Activated naive CD8-positive, alpha-beta T cell treated with anti-CD3 and anti-CD28 coated beads, Interleukin-2, amount 10 ng/mL, durations not matched to agents 7 days and 5 days (primary cell): ENCODE measurements at regions not wholly inside any gene's neighbourhood (a gene's known extent, or its start where the extent isn't known, plus 50 kb on each side); places are given as distances from the start of the nearest gene placed in this dataset.
"Not testable (repeated sequence)": the region's sequence is repeated elsewhere in the genome, so short reads cannot be mapped to it uniquely, and the experiment has no call there.

Experiments used
- ATAC-seq: fragments of 150-1000 bp; cut with Tn5 transposase; one replicate; pipeline ENCODE4 v1.10.0; 2021; ENCODE audit warnings: low read depth, moderate library complexity
- POLR2A ChIA-PET: fragments of 350-600 bp; sonication (Branson Sonifier 250); formaldehyde crosslinking; loops from one replicate; lab custom pipeline; 2021; ENCODE audit warnings: antibody characterized with exemption; lab: Charles Lee
- DNase-seq: peaks from one replicate; pipeline ENCODE4 v3.0.0; 2021
- H3K27ac Mint-ChIP-seq: one replicate; pipeline ENCODE4 v1.8.0; 2022; ENCODE audit warnings: mild to moderate bottlenecking, mixed read lengths
- H3K27me3 Mint-ChIP-seq: one replicate; pipeline ENCODE4 v1.8.0; 2022; ENCODE audit warnings: mild to moderate bottlenecking, moderate library complexity, mixed read lengths
- H3K36me3 Mint-ChIP-seq: one replicate; pipeline ENCODE4 v1.8.0; 2021; ENCODE audit warnings: mild to moderate bottlenecking, mixed read lengths
- H3K4me1 Mint-ChIP-seq: one replicate; pipeline ENCODE4 v1.8.0; 2021; ENCODE audit warnings: mixed read lengths
- H3K4me3 Mint-ChIP-seq: one replicate; pipeline ENCODE4 v1.8.0; 2022; ENCODE audit warnings: mild to moderate bottlenecking, moderate library complexity, mixed read lengths
- H3K9me3 Mint-ChIP-seq: one replicate; pipeline ENCODE4 v1.8.0; 2021; ENCODE audit warnings: mixed read lengths

- POLR2A ChIA-PET, result no interaction called here
- H3K36me3 Mint-ChIP-seq, result no peaks in the 10 kb centered on the region
- ATAC-seq, result peak; percentile 39
- no peaks in the 10 kb centered on the region for H3K9me3 Mint-ChIP-seq
- peak; percentile 29 for DNase-seq
- H3K4me1 Mint-ChIP-seq, result peaks cover 7% of the 10 kb centered on the region
- H3K27ac Mint-ChIP-seq, result no peak overlapping the region
- peaks cover 9% of the 10 kb centered on the region for H3K27me3 Mint-ChIP-seq
- no peak overlapping the region for H3K4me3 Mint-ChIP-seq
These were observed 100.1 kb downstream of the EIF4E start for GRCh38 chr4:98828801-98829200.

GRCh38 chr4:98827661-98828060, 101.3 kb downstream of the EIF4E start:
- DNase-seq (no peak), ATAC-seq (no peak)
- H3K4me3 Mint-ChIP-seq, result no peak overlapping the region
- no peaks in the 10 kb centered on the region for H3K9me3 Mint-ChIP-seq
- H3K27me3 Mint-ChIP-seq, result peaks cover 9% of the 10 kb centered on the region
- H3K4me1 Mint-ChIP-seq, result peaks cover 7% of the 10 kb centered on the region
- H3K27ac Mint-ChIP-seq, result no peak overlapping the region
- POLR2A ChIA-PET, result no interaction called here
- no peaks in the 10 kb centered on the region for H3K36me3 Mint-ChIP-seq

GRCh38 chr4:98822144-98822543, 106.8 kb downstream of the EIF4E start:
- peaks cover 3% of the 10 kb centered on the region for H3K9me3 Mint-ChIP-seq
- peaks cover 2% of the 10 kb centered on the region for H3K36me3 Mint-ChIP-seq
- H3K4me1 Mint-ChIP-seq, result peaks cover 1% of the 10 kb centered on the region
- H3K27me3 Mint-ChIP-seq, result peaks cover 4% of the 10 kb centered on the region
- DNase-seq (no peak), ATAC-seq (no peak)
- H3K4me3 Mint-ChIP-seq, result no peak overlapping the region
- no peak overlapping the region for H3K27ac Mint-ChIP-seq
- POLR2A ChIA-PET, result no interaction called here

GRCh38 chr4:98818116-98818515, 110.8 kb downstream of the EIF4E start:
- H3K27me3 Mint-ChIP-seq, DNase-seq, H3K4me3 Mint-ChIP-seq, H3K4me1 Mint-ChIP-seq, POLR2A ChIA-PET, ATAC-seq, H3K9me3 Mint-ChIP-seq, H3K36me3 Mint-ChIP-seq, H3K27ac Mint-ChIP-seq: not testable (repeated sequence)

GRCh38 chr4:98816816-98817215, 112.1 kb downstream of the EIF4E start:
- ATAC-seq (no peak), DNase-seq (no peak)
- H3K4me1 Mint-ChIP-seq, result peaks cover 1% of the 10 kb centered on the region
- POLR2A ChIA-PET, result no interaction called here
- H3K36me3 Mint-ChIP-seq, result peaks cover 2% of the 10 kb centered on the region
- peaks cover 3% of the 10 kb centered on the region for H3K9me3 Mint-ChIP-seq
- no peaks in the 10 kb centered on the region for H3K27me3 Mint-ChIP-seq
- H3K27ac Mint-ChIP-seq, result no peak overlapping the region
- no peak overlapping the region for H3K4me3 Mint-ChIP-seq

GRCh38 chr4:98816386-98816785, 112.5 kb downstream of the EIF4E start:
- POLR2A ChIA-PET, result no interaction called here
- H3K27me3 Mint-ChIP-seq, result no peaks in the 10 kb centered on the region
- ATAC-seq, result no peak

GRCh38 chr4:98804403-98804802, 124.5 kb downstream of the EIF4E start:
- Mint-ChIP-seq H3K27ac (no peak overlapping the region), H3K36me3 (peaks cover 4% of the 10 kb centered on the region), H3K9me3 (no peaks in the 10 kb centered on the region), H3K27me3 (no peaks in the 10 kb centered on the region), H3K4me1 (no peaks in the 10 kb centered on the region), H3K4me3 (no peak overlapping the region)
- ATAC-seq, result no peak
- DNase-seq, result no peak
- POLR2A ChIA-PET, result no interaction called here

More at GRCh38 chr4:98816386-98816785, 112.5 kb downstream of the EIF4E start:
- no peak for DNase-seq
- Mint-ChIP-seq H3K36me3 (peaks cover 2% of the 10 kb centered on the region), H3K4me1 (no peaks in the 10 kb centered on the region), H3K9me3 (peaks cover 3% of the 10 kb centered on the region), H3K27ac (no peak overlapping the region), H3K4me3 (no peak overlapping the region)

GRCh38 chr4:98803251-98803650, 125.7 kb downstream of the EIF4E start:
- H3K36me3 Mint-ChIP-seq, result peaks cover 4% of the 10 kb centered on the region
- H3K27ac Mint-ChIP-seq, result no peak overlapping the region
- no peaks in the 10 kb centered on the region for H3K4me1 Mint-ChIP-seq
- H3K27me3 Mint-ChIP-seq, result no peaks in the 10 kb centered on the region
- H3K4me3 Mint-ChIP-seq, result no peak overlapping the region
- no peaks in the 10 kb centered on the region for H3K9me3 Mint-ChIP-seq
- ATAC-seq (no peak), DNase-seq (no peak)
- POLR2A ChIA-PET, result no interaction called here

GRCh38 chr4:98802770-98803198, 126.1 kb downstream of the EIF4E start:
- no peaks in the 10 kb centered on the region for H3K27me3 Mint-ChIP-seq
- H3K4me1 Mint-ChIP-seq, result no peaks in the 10 kb centered on the region
- H3K36me3 Mint-ChIP-seq, result peaks cover 4% of the 10 kb centered on the region

GRCh38 chr4:98801259-98801725, 127.6 kb downstream of the EIF4E start:
- ATAC-seq, result no peak
- DNase-seq, result no peak
- Mint-ChIP-seq H3K27me3 (no peaks in the 10 kb centered on the region), H3K27ac (no peak overlapping the region), H3K4me3 (no peak overlapping the region), H3K36me3 (peaks cover 4% of the 10 kb centered on the region), H3K4me1 (no peaks in the 10 kb centered on the region), H3K9me3 (no peaks in the 10 kb centered on the region)
- POLR2A ChIA-PET, result no interaction called here

More at GRCh38 chr4:98802770-98803198, 126.1 kb downstream of the EIF4E start:
- no peak for DNase-seq
- no peak overlapping the region for H3K4me3 Mint-ChIP-seq
- H3K27ac Mint-ChIP-seq, result no peak overlapping the region
- POLR2A ChIA-PET, result no interaction called here
- ATAC-seq, result no peak
- no peaks in the 10 kb centered on the region for H3K9me3 Mint-ChIP-seq

- Mint-ChIP-seq H3K4me3 (no peak overlapping the region), H3K36me3 (no peaks in the 10 kb centered on the region), H3K27me3 (no peaks in the 10 kb centered on the region), H3K27ac (no peak overlapping the region), H3K9me3 (no peaks in the 10 kb centered on the region), H3K4me1 (no peaks in the 10 kb centered on the region)
- ATAC-seq (no peak), DNase-seq (no peak)
- POLR2A ChIA-PET, result no interaction called here
These were observed 131.9 kb downstream of the EIF4E start for GRCh38 chr4:98796991-98797390.

GRCh38 chr4:98794565-98795205, 134.2 kb downstream of the EIF4E start:
- DNase-seq, result no peak
- H3K4me3 Mint-ChIP-seq, result no peak overlapping the region
- H3K36me3 Mint-ChIP-seq, result no peaks in the 10 kb centered on the region
- ATAC-seq, result no peak
- no peaks in the 10 kb centered on the region for H3K27me3 Mint-ChIP-seq
- H3K27ac Mint-ChIP-seq, result no peak overlapping the region
- POLR2A ChIA-PET, result no interaction called here
- no peaks in the 10 kb centered on the region for H3K4me1 Mint-ChIP-seq
- H3K9me3 Mint-ChIP-seq, result no peaks in the 10 kb centered on the region

GRCh38 chr4:98793658-98794057, 135.2 kb upstream of the TSPAN5 start:
- H3K9me3 Mint-ChIP-seq, result no peaks in the 10 kb centered on the region
- DNase-seq (no peak), ATAC-seq (no peak)
- H3K27ac Mint-ChIP-seq, result no peak overlapping the region
- POLR2A ChIA-PET, result no interaction called here
- no peak overlapping the region for H3K4me3 Mint-ChIP-seq
- no peaks in the 10 kb centered on the region for H3K27me3 Mint-ChIP-seq
- no peaks in the 10 kb centered on the region for H3K4me1 Mint-ChIP-seq
- peaks cover 2% of the 10 kb centered on the region for H3K36me3 Mint-ChIP-seq

- ATAC-seq, result no peak
- POLR2A ChIA-PET, result no interaction called here
- H3K27ac Mint-ChIP-seq, result no peak overlapping the region
These were observed 128.5 kb upstream of the TSPAN5 start for GRCh38 chr4:98786866-98787265.

More at GRCh38 chr4:98786866-98787265, 128.5 kb upstream of the TSPAN5 start:
- Mint-ChIP-seq H3K27me3 (no peaks in the 10 kb centered on the region), H3K4me3 (no peak overlapping the region), H3K36me3 (peaks cover 2% of the 10 kb centered on the region), H3K4me1 (no peaks in the 10 kb centered on the region), H3K9me3 (peaks cover 3% of the 10 kb centered on the region)
- DNase-seq, result no peak
